Suprapubic skin (tissue), 4 donors: ENCODE measurements at regions not wholly inside any gene's neighbourhood (a gene's known extent, or its start where the extent isn't known, plus 50 kb on each side); places are given as distances from the start of the nearest gene placed in this dataset.

Source experiments
- DNase-seq, 2 donors: peaks; one replicate each; pipeline ENCODE4 v3.0.0-alpha.2; 2019; ENCODE audit warnings: low spot score in 2 of 2
- H3K27ac ChIP-seq: fragments of 200-600 bp; sonication (generic); one replicate; pipeline ENCODE4 v1.5.1; 2019
- H3K27me3 ChIP-seq: fragments of 200-600 bp; sonication (generic); one replicate; pipeline ENCODE4 v1.5.1; 2019
- H3K36me3 ChIP-seq: fragments of 200-600 bp; sonication (generic); one replicate; pipeline ENCODE4 v1.5.1; 2019
- H3K4me1 ChIP-seq: fragments of 200-600 bp; sonication (generic); one replicate; pipeline ENCODE4 v1.5.1; 2019
- H3K4me3 ChIP-seq: fragments of 200-600 bp; sonication (generic); one replicate; pipeline ENCODE4 v1.5.1; 2019; ENCODE audit warnings: mild to moderate bottlenecking
- H3K9me3 ChIP-seq: fragments of 200-600 bp; sonication (generic); one replicate; pipeline ENCODE4 v1.5.1; 2019
- CTCF ChIP-seq, 2 donors: fragments of 200-600 bp in 1 of 2; fragments of 450-650 bp in 1 of 2; sonication (generic) in 1 of 2; IDR thresholded peaks; one replicate each; pipeline ENCODE4 v1.5.1; 2016 to 2019; ENCODE audit warnings: antibody characterized with exemption in 2 of 2, mild to moderate bottlenecking in 1 of 2, moderate library complexity in 1 of 2
- EP300 ChIP-seq: sonication (generic); formaldehyde crosslinking; IDR thresholded peaks from one replicate; pipeline ENCODE4 v1.6.1; 2017; ENCODE audit warnings: antibody characterized with exemption
- POLR2A ChIP-seq, 2 donors: fragments of 450-650 bp; IDR thresholded peaks; one replicate each; pipeline ENCODE4 v1.6.1; 2017; ENCODE audit warnings: antibody characterized with exemption in 2 of 2, mild to moderate bottlenecking in 2 of 2, moderate library complexity in 2 of 2
- POLR2AphosphoS5 ChIP-seq, 3 donors: sonication (generic); formaldehyde crosslinking; IDR thresholded peaks; one replicate each; pipeline ENCODE4 v1.6.1; 2017; ENCODE audit warnings: antibody characterized with exemption in 3 of 3
- WGBS: methylation state at CpG from one replicate; pipeline ENCODE4 v1.1.5; 2018; 5-methylcytosine and 5-hydroxymethylcytosine counted together

GRCh38 chr2:125444106-125444505, 1211.9 kb upstream of the GYPC start:
- Histone ChIP-seq H3K9me3 (no peaks in the 10 kb centered on the region), H3K27me3 (no peaks in the 10 kb centered on the region), H3K4me1 (no peaks in the 10 kb centered on the region), H3K4me3 (no peak overlapping the region), H3K36me3 (no peaks in the 10 kb centered on the region), H3K27ac (no peak overlapping the region)
- no peak for DNase-seq
- no peak for TF ChIP-seq EP300
- no peak for TF ChIP-seq CTCF (IDR thresholded peaks at IDR 0.05)
- no peak for TF ChIP-seq POLR2A (IDR thresholded peaks at IDR 0.05)
- no peak for TF ChIP-seq POLR2AphosphoS5 (IDR thresholded peaks at IDR 0.05)
- WGBS: 85% methylated on average over 5 of the region's 5 CpGs

GRCh38 chr2:125445495-125445894, 1210.5 kb upstream of the GYPC start:
- DNase-seq: no peak
- no peak for TF ChIP-seq POLR2A (IDR thresholded peaks at IDR 0.05)
- no peak for TF ChIP-seq EP300
- TF ChIP-seq POLR2AphosphoS5 (IDR thresholded peaks at IDR 0.05): no peak
- TF ChIP-seq CTCF (IDR thresholded peaks at IDR 0.05): no peak
- H3K36me3 ChIP-seq: no peaks in the 10 kb centered on the region

GRCh38 chr2:125450092-125450491, 1205.9 kb upstream of the GYPC start:
- Histone ChIP-seq H3K4me1 (no peaks in the 10 kb centered on the region), H3K4me3 (no peak overlapping the region), H3K27me3 (no peaks in the 10 kb centered on the region), H3K27ac (no peak overlapping the region), H3K9me3 (no peaks in the 10 kb centered on the region), H3K36me3 (no peaks in the 10 kb centered on the region)
- DNase-seq: no peak
- TF ChIP-seq POLR2A (IDR thresholded peaks at IDR 0.05) (no peak), CTCF (IDR thresholded peaks at IDR 0.05) (no peak), POLR2AphosphoS5 (IDR thresholded peaks at IDR 0.05) (no peak), EP300 (no peak)
- WGBS: 82% methylated on average over 4 of the region's 4 CpGs

More at GRCh38 chr2:125445495-125445894, 1210.5 kb upstream of the GYPC start:
- Histone ChIP-seq H3K27ac (no peak overlapping the region), H3K27me3 (no peaks in the 10 kb centered on the region), H3K4me3 (no peak overlapping the region), H3K4me1 (no peaks in the 10 kb centered on the region), H3K9me3 (no peaks in the 10 kb centered on the region)

- H3K4me1 ChIP-seq: no peaks in the 10 kb centered on the region
- no peaks in the 10 kb centered on the region for H3K36me3 ChIP-seq
- H3K27ac ChIP-seq: no peak overlapping the region
- no peak for TF ChIP-seq EP300
- no peak for TF ChIP-seq POLR2A (IDR thresholded peaks at IDR 0.05)
- no peak for TF ChIP-seq POLR2AphosphoS5 (IDR thresholded peaks at IDR 0.05)
- TF ChIP-seq CTCF (IDR thresholded peaks at IDR 0.05): no peak
- no peak for DNase-seq
- no peak overlapping the region for H3K4me3 ChIP-seq
- no peaks in the 10 kb centered on the region for H3K9me3 ChIP-seq
- no peaks in the 10 kb centered on the region for H3K27me3 ChIP-seq
- WGBS: 73% methylated on average over 1 of the region's 1 CpG
Observed at GRCh38 chr2:125455110-125455509, 1200.8 kb upstream of the GYPC start.

- 41% methylated on average over 3 of the region's 3 CpGs for WGBS
- H3K27me3 ChIP-seq: no peaks in the 10 kb centered on the region
- H3K27ac ChIP-seq: no peak overlapping the region
- no peaks in the 10 kb centered on the region for H3K36me3 ChIP-seq
- DNase-seq: no peak
- no peaks in the 10 kb centered on the region for H3K4me1 ChIP-seq
- H3K4me3 ChIP-seq: no peak overlapping the region
- TF ChIP-seq EP300 (no peak), POLR2A (IDR thresholded peaks at IDR 0.05) (no peak), CTCF (IDR thresholded peaks at IDR 0.05) (no peak), POLR2AphosphoS5 (IDR thresholded peaks at IDR 0.05) (no peak)
- H3K9me3 ChIP-seq: peaks cover 4% of the 10 kb centered on the region
Observed at GRCh38 chr2:125456693-125457363, 1199.1 kb upstream of the GYPC start.
